Liver (tissue), 3 donors: ENCODE measurements at regions not wholly inside any gene's neighbourhood (a gene's known extent, or its start where the extent isn't known, plus 50 kb on each side); places are given as distances from the start of the nearest gene placed in this dataset.

Experiments used
- EGR1 ChIP-seq, 2 donors: IDR thresholded peaks; 2 replicates each; pipeline ENCODE4 v1.6.1; 2016 to 2018; ENCODE audit warnings: antibody characterized with exemption in 2 of 2, low read depth in 2 of 2
- FOXA1 ChIP-seq: IDR thresholded peaks from 2 replicates; pipeline ENCODE4 v1.6.1; 2016; ENCODE audit warnings: antibody characterized with exemption
- GABPA ChIP-seq, 2 donors: IDR thresholded peaks in 1 of 2; conservative IDR thresholded peaks in 1 of 2; 2 replicates each; pipeline ENCODE4 v1.6.1; 2016; ENCODE audit warnings: antibody characterized with exemption in 2 of 2, mild to moderate bottlenecking in 1 of 2, moderate library complexity in 1 of 2
- SP1 ChIP-seq: IDR thresholded peaks from 2 replicates; pipeline ENCODE4 v1.6.1; 2018; ENCODE audit warnings: antibody characterized with exemption, mild to moderate bottlenecking
- YY1 ChIP-seq: IDR thresholded peaks from 2 replicates; pipeline ENCODE4 v1.6.1; 2016; ENCODE audit warnings: antibody characterized with exemption, mild to moderate bottlenecking
- TF ChIP-seq, protein P1 (sequence below): fragments of 150-350 bp; IDR thresholded peaks from 2 replicates; pipeline ENCODE4 v1.5.1; 2017; ENCODE audit warnings: improper control_type of control experiment, low read depth, low read length; ENCODE audit not compliant: missing input control
- TF ChIP-seq, protein P2 (sequence below): IDR thresholded peaks from 2 replicates; pipeline ENCODE4 v1.6.1; 2016; ENCODE audit warnings: antibody characterized with exemption, mild to moderate bottlenecking
- TF ChIP-seq, protein P3 (sequence below): IDR thresholded peaks from 2 replicates; pipeline ENCODE4 v1.6.1; 2016; ENCODE audit warnings: antibody characterized with exemption
- donor health status: healthy.
- donor health status: healthy.

DNA sequence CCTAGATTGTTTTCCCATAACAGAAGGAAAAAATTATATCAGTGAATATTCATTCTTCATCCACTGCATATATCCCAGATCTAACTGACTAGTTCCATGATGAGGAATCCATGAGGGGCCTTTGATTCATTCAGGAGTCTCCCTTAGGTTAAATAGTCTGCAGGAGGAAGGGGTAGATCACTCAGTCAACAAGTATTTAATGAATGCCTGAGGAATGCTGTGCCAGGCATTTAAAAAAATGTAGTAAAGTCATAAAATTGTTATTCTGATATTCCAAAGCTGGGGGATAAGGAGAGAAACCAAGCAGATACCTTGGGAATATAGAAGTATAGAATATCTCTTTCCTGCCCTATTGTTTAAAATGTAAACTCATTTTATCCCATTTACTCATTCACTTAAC lies 216.2 kb upstream of the CAND1 start:
- TF ChIP-seq, protein P1, sequence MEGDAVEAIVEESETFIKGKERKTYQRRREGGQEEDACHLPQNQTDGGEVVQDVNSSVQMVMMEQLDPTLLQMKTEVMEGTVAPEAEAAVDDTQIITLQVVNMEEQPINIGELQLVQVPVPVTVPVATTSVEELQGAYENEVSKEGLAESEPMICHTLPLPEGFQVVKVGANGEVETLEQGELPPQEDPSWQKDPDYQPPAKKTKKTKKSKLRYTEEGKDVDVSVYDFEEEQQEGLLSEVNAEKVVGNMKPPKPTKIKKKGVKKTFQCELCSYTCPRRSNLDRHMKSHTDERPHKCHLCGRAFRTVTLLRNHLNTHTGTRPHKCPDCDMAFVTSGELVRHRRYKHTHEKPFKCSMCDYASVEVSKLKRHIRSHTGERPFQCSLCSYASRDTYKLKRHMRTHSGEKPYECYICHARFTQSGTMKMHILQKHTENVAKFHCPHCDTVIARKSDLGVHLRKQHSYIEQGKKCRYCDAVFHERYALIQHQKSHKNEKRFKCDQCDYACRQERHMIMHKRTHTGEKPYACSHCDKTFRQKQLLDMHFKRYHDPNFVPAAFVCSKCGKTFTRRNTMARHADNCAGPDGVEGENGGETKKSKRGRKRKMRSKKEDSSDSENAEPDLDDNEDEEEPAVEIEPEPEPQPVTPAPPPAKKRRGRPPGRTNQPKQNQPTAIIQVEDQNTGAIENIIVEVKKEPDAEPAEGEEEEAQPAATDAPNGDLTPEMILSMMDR = no peak
- no peak for TF ChIP-seq YY1
- no peak for TF ChIP-seq FOXA1
- no peak for TF ChIP-seq GABPA (IDR thresholded peaks at IDR 0.05 in 1 of 2, conservative IDR thresholded peaks at IDR 0.05 in 1 of 2)
- TF ChIP-seq, protein P2, sequence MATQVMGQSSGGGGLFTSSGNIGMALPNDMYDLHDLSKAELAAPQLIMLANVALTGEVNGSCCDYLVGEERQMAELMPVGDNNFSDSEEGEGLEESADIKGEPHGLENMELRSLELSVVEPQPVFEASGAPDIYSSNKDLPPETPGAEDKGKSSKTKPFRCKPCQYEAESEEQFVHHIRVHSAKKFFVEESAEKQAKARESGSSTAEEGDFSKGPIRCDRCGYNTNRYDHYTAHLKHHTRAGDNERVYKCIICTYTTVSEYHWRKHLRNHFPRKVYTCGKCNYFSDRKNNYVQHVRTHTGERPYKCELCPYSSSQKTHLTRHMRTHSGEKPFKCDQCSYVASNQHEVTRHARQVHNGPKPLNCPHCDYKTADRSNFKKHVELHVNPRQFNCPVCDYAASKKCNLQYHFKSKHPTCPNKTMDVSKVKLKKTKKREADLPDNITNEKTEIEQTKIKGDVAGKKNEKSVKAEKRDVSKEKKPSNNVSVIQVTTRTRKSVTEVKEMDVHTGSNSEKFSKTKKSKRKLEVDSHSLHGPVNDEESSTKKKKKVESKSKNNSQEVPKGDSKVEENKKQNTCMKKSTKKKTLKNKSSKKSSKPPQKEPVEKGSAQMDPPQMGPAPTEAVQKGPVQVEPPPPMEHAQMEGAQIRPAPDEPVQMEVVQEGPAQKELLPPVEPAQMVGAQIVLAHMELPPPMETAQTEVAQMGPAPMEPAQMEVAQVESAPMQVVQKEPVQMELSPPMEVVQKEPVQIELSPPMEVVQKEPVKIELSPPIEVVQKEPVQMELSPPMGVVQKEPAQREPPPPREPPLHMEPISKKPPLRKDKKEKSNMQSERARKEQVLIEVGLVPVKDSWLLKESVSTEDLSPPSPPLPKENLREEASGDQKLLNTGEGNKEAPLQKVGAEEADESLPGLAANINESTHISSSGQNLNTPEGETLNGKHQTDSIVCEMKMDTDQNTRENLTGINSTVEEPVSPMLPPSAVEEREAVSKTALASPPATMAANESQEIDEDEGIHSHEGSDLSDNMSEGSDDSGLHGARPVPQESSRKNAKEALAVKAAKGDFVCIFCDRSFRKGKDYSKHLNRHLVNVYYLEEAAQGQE = no peak
- TF ChIP-seq SP1 = no peak
- no peak for TF ChIP-seq EGR1 (IDR thresholded peaks at IDR 0.05; ENCODE audit: low read depth in 2 of 2)
- TF ChIP-seq, protein P3, sequence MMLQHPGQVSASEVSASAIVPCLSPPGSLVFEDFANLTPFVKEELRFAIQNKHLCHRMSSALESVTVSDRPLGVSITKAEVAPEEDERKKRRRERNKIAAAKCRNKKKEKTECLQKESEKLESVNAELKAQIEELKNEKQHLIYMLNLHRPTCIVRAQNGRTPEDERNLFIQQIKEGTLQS = no peak
